K562 (cell line): ENCODE measurements at regions not wholly inside any gene's neighbourhood (a gene's known extent, or its start where the extent isn't known, plus 50 kb on each side); places are given as distances from the start of the nearest gene placed in this dataset.
"Not testable (repeated sequence)": the region's sequence is repeated elsewhere in the genome, so short reads cannot be mapped to it uniquely, and the experiment has no call there.

ENCODE experiments used
- ATAC-seq: fragments of 200-7000 bp; cut with Tn5 transposase; 3 replicates; pipeline ENCODE4 v1.9.1; 2020; ENCODE audit warnings: moderate library complexity
- BruUV-seq: library from RNA; stranded (reverse); fragments of 400-500 nt; replicated peaks from 2 replicates; lab custom pipeline; 2021; lab: Mats Ljungman, UMichigan
- CTCF ChIA-PET: fragments of 300-600 bp; formaldehyde crosslinking; extraction: SDS; loops from one replicate; lab custom pipeline; 2021; ENCODE audit warnings: low intra/inter-chr PET ratio; lab: Yijun Ruan, JAX
- POLR2A ChIA-PET: fragments of 300-600, 350-650 bp; sonication (Branson Sonifier 250); formaldehyde crosslinking; extraction: SDS; loops from one replicate; lab custom pipeline; 2021; ENCODE audit warnings: antibody characterized with exemption, inconsistent platforms; lab: Yijun Ruan, JAX
- DNase-seq, 4 experiments: peaks; one replicate each; pipeline versions ENCODE4 v3.0.0 to v3.0.0-alpha.2; 2011 to 2018; ENCODE audit warnings: low spot score in 3 of 4, mixed read lengths in 3 of 4; ENCODE audit errors: extremely low read depth in 1 of 4
- FAIRE-seq: peaks from 2 replicates; lab custom pipeline; 2011; peaks lifted over from hg19 to GRCh38; lab: Jason Lieb, UNC
- H2AFZ ChIP-seq: 2 replicates; pipeline ENCODE4 v1.6.0; 2011; ENCODE audit warnings: low read depth, low read length, control low read depth, inconsistent platforms
- H3K27ac ChIP-seq: fragments of 200-600 bp; 3 replicates; pipeline ENCODE4 v1.8.0; 2011; ENCODE audit warnings: low read depth, mild to moderate bottlenecking, control low read depth, inconsistent platforms, low read length, moderate library complexity, mixed read lengths; ENCODE audit errors: extremely low read depth
- H3K27me3 ChIP-seq, 2 experiments: fragments of 300-600 bp in 1 of 2; 2 replicates in 1 of 2; 3 replicates in 1 of 2; pipeline versions ENCODE4 v1.6.0 to v1.8.0; 2011; ENCODE audit warnings: inconsistent platforms in 2 of 2, low read length in 2 of 2, mild to moderate bottlenecking in 1 of 2, mixed read lengths in 1 of 2, moderate library complexity in 1 of 2; ENCODE audit not compliant: control insufficient read depth in 2 of 2, insufficient read depth in 2 of 2
- H3K36me3 ChIP-seq: fragments of 300-600 bp; 3 replicates; pipeline ENCODE4 v1.8.0; 2011; ENCODE audit warnings: mild to moderate bottlenecking, low read length, inconsistent platforms; ENCODE audit not compliant: control insufficient read depth, insufficient read depth
- H3K4me1 ChIP-seq, 2 experiments: fragments of 200-600 bp in 1 of 2; replicated peaks in 1 of 2; 2 replicates in 1 of 2; 3 replicates in 1 of 2; pipeline versions ENCODE4 v1.5.1 to v1.8.0; 2011; ENCODE audit warnings: inconsistent platforms in 2 of 2, low read length in 2 of 2, mild to moderate bottlenecking in 1 of 2, mixed read lengths in 1 of 2, moderate library complexity in 1 of 2; ENCODE audit not compliant: control insufficient read depth in 2 of 2, insufficient read depth in 2 of 2
- H3K4me2 ChIP-seq: 2 replicates; pipeline ENCODE4 v1.6.1; 2011; ENCODE audit warnings: low read length, control low read depth, inconsistent platforms, mixed read lengths; ENCODE audit not compliant: insufficient read depth
- H3K4me3 ChIP-seq: fragments of 200-600 bp; sonication (generic), shearing (Covaris generic); 2 replicates; pipeline ENCODE4 v1.5.1; 2016; ENCODE audit warnings: control low read depth, inconsistent platforms
- H3K79me2 ChIP-seq: fragments of 200-600 bp; 3 replicates; pipeline ENCODE4 v1.8.0; 2011; ENCODE audit warnings: low read length, inconsistent platforms; ENCODE audit not compliant: control insufficient read depth, insufficient read depth
- H3K9ac ChIP-seq, 2 experiments: 2 replicates each; pipeline versions ENCODE4 v1.6.0 to v1.6.1; 2011; ENCODE audit warnings: low read depth in 2 of 2, low read length in 2 of 2, control low read depth in 1 of 2, inconsistent platforms in 1 of 2, mild to moderate bottlenecking in 1 of 2, mixed read lengths in 1 of 2; ENCODE audit not compliant: insufficient read depth in 1 of 2
- H3K9me1 ChIP-seq: one replicate; pipeline ENCODE4 v1.6.0; 2011; ENCODE audit warnings: inconsistent platforms, mild to moderate bottlenecking, low read length, moderate library complexity; ENCODE audit not compliant: control insufficient read depth, insufficient read depth
- H3K9me3 ChIP-seq: replicated peaks from 2 replicates; pipeline ENCODE4 v1.5.1; 2011; ENCODE audit warnings: low read depth, low read length, inconsistent platforms; ENCODE audit not compliant: control insufficient read depth, insufficient read depth
- H4K20me1 ChIP-seq: replicated peaks from 2 replicates; pipeline ENCODE4 v1.6.1; 2011; ENCODE audit warnings: low read length, inconsistent platforms, mixed read lengths; ENCODE audit not compliant: control insufficient read depth, insufficient read depth
- DMBX1 ChIP-seq: fragments of 250-450 bp; sonication (Bioruptor Pico); IDR thresholded peaks from 2 replicates; pipeline ENCODE4 v1.8.0; 2022; ENCODE audit warnings: inconsistent platforms, mild to moderate bottlenecking, moderate library complexity, borderline replicate concordance
- MCM3 ChIP-seq: fragments of 450-650 bp; IDR thresholded peaks from 2 replicates; pipeline ENCODE4 v1.6.1; 2016
- MLX ChIP-seq, 2 experiments: fragments of 450-650 bp in 1 of 2; sonication (generic) in 1 of 2; formaldehyde crosslinking; conservative IDR thresholded peaks; 2 replicates each; pipeline versions ENCODE4 v1.4.0 to v1.8.1; 2020 to 2022; ENCODE audit warnings: mild to moderate bottlenecking in 1 of 2, missing genetic modification reagents in 1 of 2
- RAD21 ChIP-seq, 2 experiments: fragments of 250-450 bp in 1 of 2; fragments of 450-650 bp in 1 of 2; sonication (Bioruptor Pico) in 1 of 2; formaldehyde crosslinking in 1 of 2; IDR thresholded peaks in 1 of 2; conservative IDR thresholded peaks in 1 of 2; 2 replicates each; pipeline versions ENCODE4 v1.4.0 to v1.8.0; 2020 to 2022; ENCODE audit warnings: mild to moderate bottlenecking in 2 of 2, moderate library complexity in 1 of 2
- RHOXF2B ChIP-seq: fragments of 250-450 bp; sonication (Bioruptor Pico); conservative IDR thresholded peaks from 2 replicates; pipeline ENCODE4 v1.5.1; 2021
- RNF219 ChIP-seq: fragments of 250-450 bp; sonication (Bioruptor Pico); IDR thresholded peaks from 2 replicates; pipeline ENCODE4 v1.5.0; 2022; ENCODE audit warnings: mild to moderate bottlenecking
- ZBTB7A ChIP-seq: IDR thresholded peaks from 2 replicates; pipeline ENCODE4 v1.6.1; 2011; ENCODE audit warnings: low read depth, mild to moderate bottlenecking, low read length, moderate library complexity, borderline replicate concordance; ENCODE audit not compliant: control insufficient read depth
- ZNF232 ChIP-seq: sonication (generic); formaldehyde crosslinking; IDR thresholded peaks from 2 replicates; pipeline ENCODE4 v1.8.0; 2022; ENCODE audit warnings: mild to moderate bottlenecking, missing genetic modification reagents
- ZNF780A ChIP-seq: fragments of 250-450 bp; sonication (Bioruptor Pico); IDR thresholded peaks from 2 replicates; pipeline ENCODE4 v1.5.0; 2021; ENCODE audit warnings: mild to moderate bottlenecking
- ZSCAN29 ChIP-seq: fragments of 450-650 bp; IDR thresholded peaks from 2 replicates; pipeline ENCODE4 v1.6.1; 2017
- WGBS: fragments of 100-300 bp; shearing (Covaris generic); methylation state at CpG from one replicate; pipeline ENCODE4 v1.1.6; 2016; ENCODE audit warnings: low coverage, mixed read lengths; ENCODE audit not compliant: insufficient coverage; ENCODE audit errors: missing lambda C conversion rate; 5-methylcytosine and 5-hydroxymethylcytosine counted together
- in situ Hi-C: fragments of 300-500 bp; cut with MboI; formaldehyde crosslinking; loops from 4 replicates; pipeline ENCODE4 v1.15.0; 2018; ENCODE audit warnings: inconsistent platforms, mixed read lengths
- intact Hi-C: fragments of 100-400 bp; cut with micrococcal nuclease; formaldehyde crosslinking; loops from 2 replicates; pipeline ENCODE4 v1.14.2; 2022

- intact Hi-C loops (no loop called here), in situ Hi-C loops (no loop called here)
- Histone ChIP-seq H3K36me3 (no peaks in the 10 kb centered on the region), H3K79me2 (no peaks in the 10 kb centered on the region), H2AFZ (no peak overlapping the region), H3K27ac (no peak overlapping the region), H3K4me1 (no peaks in the 10 kb centered on the region), H3K4me3 (no peak overlapping the region), H3K4me2 (no peak overlapping the region), H3K27me3 (no peaks in the 10 kb centered on the region)
- DNase-seq (no peak), FAIRE-seq (no peak)
- 0% methylated on average over 2 of the region's 3 CpGs for WGBS
- BruUV-seq = no TSS peak
- ChIA-PET CTCF (no interaction called here), POLR2A (no interaction called here)
- no peak for TF ChIP-seq ZNF780A (CRISPR knock-in tag)
- no peak for TF ChIP-seq RNF219 (CRISPR knock-in tag)
- TF ChIP-seq ZBTB7A = no peak
- no peak for TF ChIP-seq RAD21 (CRISPR knock-in tag; conservative IDR thresholded peaks at IDR 0.05 in 1 of 2, IDR thresholded peaks at IDR 0.05 in 1 of 2)
- no peak for TF ChIP-seq RHOXF2B (CRISPR knock-in tag)
- no peak for TF ChIP-seq DMBX1 (CRISPR knock-in tag)
- TF ChIP-seq MCM3 = no peak
- no peak for TF ChIP-seq ZSCAN29
- no peak for TF ChIP-seq ZNF232 (CRISPR knock-in tag)
- no peak for TF ChIP-seq MLX (CRISPR knock-in tag; conservative IDR thresholded peaks at IDR 0.05)
- TF ChIP-seq, all 486 proteins: peak for 0
- Histone ChIP-seq H4K20me1 (no peaks in the 10 kb centered on the region), H3K9ac (no peak overlapping the region), H3K9me1 (no peaks in the 10 kb centered on the region), H3K9me3 (no peaks in the 10 kb centered on the region)
- no peak for ATAC-seq
These were observed 62.6 kb upstream of the MAGEH1 start for GRCh38 chrX:55389376-55389775.

GRCh38 chrX:55396836-55397235 lies 55.1 kb upstream of the MAGEH1 start:
- H3K27ac ChIP-seq, H2AFZ ChIP-seq, ATAC-seq, FAIRE-seq, H3K27me3 ChIP-seq, H3K4me3 ChIP-seq, H3K9me3 ChIP-seq, in situ Hi-C loops, H3K9me1 ChIP-seq, intact Hi-C loops, H4K20me1 ChIP-seq, CTCF ChIA-PET, POLR2A ChIA-PET, BruUV-seq, H3K4me1 ChIP-seq, H3K4me2 ChIP-seq, H3K79me2 ChIP-seq, H3K36me3 ChIP-seq, H3K9ac ChIP-seq, DNase-seq: not testable (repeated sequence)
- 0% methylated on average over 3 of the region's 4 CpGs for WGBS
